DMS79 treated with DMSO at 0.1 percent for 48 hours (cell line): ENCODE measurements at regions not wholly inside any gene's neighbourhood (a gene's known extent, or its start where the extent isn't known, plus 50 kb on each side); places are given as distances from the start of the nearest gene placed in this dataset.
"Not testable (repeated sequence)": the region's sequence is repeated elsewhere in the genome, so short reads cannot be mapped to it uniquely, and the experiment has no call there.

ENCODE experiments used
- DNase-seq: peaks from one replicate; lab custom pipeline; 2025; lab: John Stamatoyannopoulos, UW

GRCh38 chr9:27673641-27674040 is 100.4 kb upstream of the C9orf72 start:
- DNase-seq = no peak

GRCh38 chr9:27675354-27675753 is 102.1 kb upstream of the C9orf72 start:
- no peak for DNase-seq

DNA sequence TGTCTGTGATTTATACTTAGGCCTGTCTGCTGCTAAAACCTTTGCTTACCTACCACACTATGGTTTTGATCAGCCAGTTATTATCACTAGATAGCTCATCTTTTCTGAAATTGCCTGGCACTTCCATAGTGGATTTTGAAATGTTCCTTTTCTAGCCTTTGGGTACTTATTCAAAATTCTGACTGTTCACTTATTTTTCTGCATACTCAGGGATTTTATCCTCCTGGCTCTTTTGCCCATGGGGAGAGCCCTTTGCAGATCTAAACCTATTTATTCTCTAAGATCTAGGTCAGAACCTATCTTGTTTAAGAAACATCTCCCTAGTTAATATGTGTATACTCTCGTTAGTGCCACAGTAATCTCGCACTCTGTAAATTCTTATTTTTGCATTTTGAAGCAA is 103.5 kb upstream of the C9orf72 start:
- no peak for DNase-seq

GRCh38 chr9:27679338-27679737 is 106.1 kb upstream of the C9orf72 start:
- no peak for DNase-seq

DNA sequence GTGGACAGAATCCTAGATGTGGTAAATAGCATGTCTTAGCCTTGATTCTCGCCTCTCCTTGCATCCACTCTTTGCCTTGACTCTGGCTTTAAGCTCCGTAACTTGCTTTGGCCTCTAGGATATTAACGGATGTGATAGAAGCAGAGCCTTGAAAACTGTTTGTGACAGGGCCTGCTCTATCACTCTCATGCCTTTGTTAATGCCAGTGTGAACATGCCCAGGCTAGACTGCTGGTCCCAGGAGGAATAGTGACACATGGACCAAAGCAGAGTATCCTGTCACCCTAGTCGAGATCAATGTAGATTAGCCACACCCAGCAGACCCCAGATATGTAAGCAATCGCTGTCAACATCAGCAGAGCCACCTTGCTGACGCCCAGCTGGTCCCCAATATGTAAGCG is 109.9 kb upstream of the C9orf72 start:
- DNase-seq = no peak

DNA sequence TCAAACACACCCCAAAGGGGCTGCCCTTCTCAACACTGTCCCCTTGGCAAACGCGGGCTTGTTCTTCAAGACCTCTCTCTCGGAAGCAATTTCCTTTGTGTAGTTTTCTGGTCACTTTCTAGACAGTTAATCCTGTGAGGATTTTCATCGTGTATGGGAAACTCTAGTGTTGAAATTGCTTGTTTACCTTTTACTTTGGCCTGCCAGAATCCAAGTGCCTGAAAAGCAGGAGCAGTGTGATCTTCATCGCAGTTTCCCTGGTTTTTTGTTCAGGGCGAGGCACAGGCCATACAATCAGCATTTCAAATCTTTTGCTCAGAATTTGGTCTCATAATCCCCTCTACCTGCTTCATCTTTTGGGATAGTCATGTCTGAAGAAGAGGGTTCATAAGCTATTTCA is 115.7 kb upstream of the C9orf72 start:
- no peak for DNase-seq

DNA sequence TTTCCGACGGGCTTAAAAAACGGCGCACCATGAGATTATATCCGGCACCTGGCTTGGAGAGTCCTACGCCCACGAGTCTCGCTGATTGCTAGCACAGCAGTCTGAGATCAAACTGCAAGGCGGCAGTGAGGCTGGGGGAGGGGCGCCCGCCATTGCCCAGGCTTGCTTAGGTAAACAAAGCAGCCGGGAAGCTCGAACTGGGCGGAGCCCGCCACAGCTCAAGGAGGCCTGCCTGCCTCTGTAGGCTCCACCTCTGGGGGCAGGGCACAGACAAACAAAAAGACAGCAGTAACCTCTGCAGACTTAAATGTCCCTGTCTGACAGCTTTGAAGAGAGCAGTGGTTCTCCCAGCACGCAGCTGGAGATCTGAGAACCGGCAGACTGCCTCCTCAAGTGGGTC is 117.5 kb upstream of the C9orf72 start:
- not testable (repeated sequence) for DNase-seq

DNA sequence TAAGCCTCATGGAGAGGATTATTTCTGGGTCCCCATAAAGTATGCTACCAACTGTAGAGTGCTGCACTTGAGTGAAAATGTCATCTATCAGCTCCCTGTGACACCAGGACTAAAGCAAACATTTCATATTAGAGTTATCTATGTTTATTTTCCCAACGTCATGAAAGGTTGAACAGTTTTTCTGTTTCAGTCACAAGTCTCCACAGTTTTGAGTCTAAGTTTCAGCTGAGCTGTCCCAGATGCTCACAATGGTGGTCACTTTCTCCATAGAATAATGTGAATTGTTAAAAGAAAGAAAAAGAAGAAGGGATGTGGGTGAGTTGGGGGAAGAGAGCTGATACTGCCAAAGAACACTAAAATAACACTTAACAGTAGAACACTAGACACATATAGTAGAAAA is 126.3 kb upstream of the C9orf72 start:
- DNase-seq = no peak

GRCh38 chr9:27701016-27701415 is 127.7 kb upstream of the C9orf72 start:
- DNase-seq = no peak

DNA sequence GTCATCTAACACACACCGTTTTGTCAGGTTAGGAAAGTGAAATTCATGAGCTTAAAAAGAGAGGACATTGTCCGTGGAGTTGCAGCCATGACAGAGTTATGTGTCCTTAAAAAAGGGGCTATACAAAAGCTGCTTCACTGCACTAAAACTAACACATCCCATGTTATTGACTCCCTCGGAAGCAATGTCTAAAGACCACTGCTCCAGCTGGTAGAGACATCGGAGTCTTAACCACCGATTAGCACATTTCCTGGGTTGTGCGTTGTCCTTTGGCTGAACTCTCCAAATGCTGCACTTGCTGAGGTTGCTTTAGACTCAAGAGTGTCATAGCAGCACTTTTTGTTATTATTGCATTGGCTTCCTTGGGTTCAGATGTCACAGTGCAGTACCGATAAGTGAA is 128.3 kb upstream of the C9orf72 start:
- no peak for DNase-seq

GRCh38 chr9:27703216-27703980 is 130.1 kb upstream of the C9orf72 start:
- DNase-seq = no peak

GRCh38 chr9:27711241-27711640 is 138.0 kb upstream of the C9orf72 start:
- DNase-seq = no peak

- no peak for DNase-seq
Observed at GRCh38 chr9:27712806-27713205, 139.5 kb upstream of the C9orf72 start.

GRCh38 chr9:27714388-27714787 is 141.1 kb upstream of the C9orf72 start:
- no peak for DNase-seq

DNA sequence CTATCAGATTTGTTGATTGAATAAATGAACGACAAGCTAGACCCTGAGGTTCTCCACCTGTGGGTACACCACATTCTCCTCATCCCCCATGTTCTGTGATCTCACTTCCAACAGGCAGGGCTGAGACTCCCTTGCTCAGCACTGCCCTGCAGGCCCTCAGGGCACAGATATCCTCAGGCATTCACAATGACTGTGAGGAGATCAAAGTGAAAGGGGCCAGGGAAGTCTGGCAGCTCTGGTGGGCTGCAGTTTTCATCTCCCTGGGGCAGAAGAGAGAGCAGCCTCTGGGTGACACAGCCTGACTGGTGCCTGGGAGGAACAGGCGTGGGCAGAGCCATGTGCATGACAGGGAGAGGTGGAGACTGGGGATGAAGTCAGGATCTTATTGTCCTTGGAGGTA is 142.4 kb upstream of the C9orf72 start:
- no peak for DNase-seq

DNA sequence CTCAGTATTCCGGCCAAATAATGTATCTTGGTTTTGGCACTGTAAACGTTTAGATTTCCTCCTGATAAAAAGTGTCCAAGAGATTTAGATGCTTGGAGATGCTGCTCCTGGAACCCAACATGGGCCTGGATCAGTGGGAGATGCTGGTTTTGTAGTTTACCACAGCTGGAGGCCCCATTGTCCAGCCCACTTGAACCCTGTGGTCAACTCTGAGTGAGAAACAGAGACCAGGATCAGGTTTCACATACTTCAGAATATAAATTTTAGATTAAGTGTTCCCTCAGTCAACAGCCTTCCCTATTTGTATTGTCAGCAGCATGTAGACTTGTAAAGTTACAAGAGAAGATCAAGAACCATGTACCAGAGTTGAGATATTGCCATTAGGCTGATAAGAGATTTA is 144.7 kb upstream of the C9orf72 start:
- DNase-seq = no peak

DNA sequence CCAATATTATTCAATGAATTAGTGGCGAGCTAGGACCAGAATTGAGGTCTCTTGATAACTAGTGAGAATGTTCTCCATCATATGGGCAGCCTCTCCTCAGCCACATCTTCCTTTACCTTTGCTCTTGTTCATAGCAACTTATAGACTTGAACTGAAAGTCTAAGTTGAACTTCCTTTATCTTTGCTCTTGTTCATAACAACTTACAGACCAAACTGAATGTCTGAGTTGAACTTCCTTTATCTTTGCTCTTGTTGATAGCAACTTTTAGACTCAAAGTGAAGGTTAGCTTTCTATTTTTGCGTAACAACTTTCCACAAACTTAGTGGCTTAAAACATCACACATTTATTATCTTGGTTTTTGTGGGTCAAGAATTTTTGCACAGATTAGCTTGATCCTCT is 146.4 kb upstream of the C9orf72 start:
- no peak for DNase-seq

GRCh38 chr9:27722866-27723265 is 149.6 kb upstream of the C9orf72 start:
- DNase-seq = no peak

DNA sequence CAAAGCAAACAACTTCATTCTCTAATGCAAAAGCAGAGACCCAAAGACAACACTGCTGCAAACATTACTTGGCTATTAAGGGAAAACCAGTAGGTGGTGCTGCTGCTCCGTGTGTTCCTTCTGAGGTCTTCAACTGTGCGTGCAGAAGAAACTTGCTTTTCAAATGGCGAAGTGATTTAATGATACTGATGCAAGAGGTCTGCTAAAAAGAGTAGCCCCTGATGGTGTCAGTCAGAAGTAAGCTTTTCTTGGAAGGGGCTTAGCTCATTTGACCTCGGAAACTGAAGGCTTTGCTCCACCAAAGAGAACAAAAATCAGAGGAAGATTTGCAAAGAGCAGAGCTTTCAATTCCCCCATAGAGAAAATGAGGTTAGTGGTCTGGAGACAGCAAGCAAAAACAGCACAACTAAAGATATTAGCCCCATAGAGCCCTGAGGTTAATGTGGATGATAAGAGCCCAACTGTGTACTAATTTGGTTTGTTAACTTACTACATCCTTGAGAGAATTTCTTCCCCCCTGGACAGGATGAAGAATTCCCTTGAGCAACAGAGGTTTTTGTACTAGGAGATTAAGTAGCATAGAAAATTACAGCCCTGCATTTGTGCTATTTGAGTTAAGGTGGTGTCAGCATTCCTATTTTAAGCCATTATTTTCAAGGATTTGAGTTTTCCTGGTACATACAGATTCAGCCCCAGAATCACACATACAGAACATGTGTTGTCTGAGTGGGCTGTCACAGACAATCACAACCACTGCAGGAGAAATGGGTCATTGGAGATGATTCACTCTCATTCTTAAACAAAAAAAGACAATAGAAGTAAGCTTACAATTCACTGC is 153.2 kb upstream of the C9orf72 start:
- DNase-seq = peak; percentile 2

DNA sequence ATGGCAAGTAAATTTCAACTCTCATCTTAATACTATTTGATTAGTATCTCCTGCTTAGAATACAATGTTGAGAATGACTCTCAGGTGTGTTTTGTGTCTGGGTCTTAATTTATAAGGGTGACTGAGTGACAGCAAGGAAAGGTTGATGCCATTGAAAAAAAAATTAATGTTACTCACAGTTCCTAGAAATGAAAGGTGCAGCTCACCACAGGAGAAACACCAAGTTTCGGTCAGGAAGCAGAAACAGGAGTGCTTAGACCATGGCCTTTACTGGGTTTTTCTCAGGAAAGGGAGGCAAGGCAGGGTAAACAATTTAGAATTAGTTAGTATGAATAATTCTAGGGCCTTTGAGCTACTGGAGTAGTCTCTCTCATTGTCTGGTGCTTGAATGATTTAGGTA is 159.2 kb upstream of the C9orf72 start:
- no peak for DNase-seq

- no peak for DNase-seq
Observed at GRCh38 chr9:27743490-27743889, 170.2 kb upstream of the C9orf72 start.

DNA sequence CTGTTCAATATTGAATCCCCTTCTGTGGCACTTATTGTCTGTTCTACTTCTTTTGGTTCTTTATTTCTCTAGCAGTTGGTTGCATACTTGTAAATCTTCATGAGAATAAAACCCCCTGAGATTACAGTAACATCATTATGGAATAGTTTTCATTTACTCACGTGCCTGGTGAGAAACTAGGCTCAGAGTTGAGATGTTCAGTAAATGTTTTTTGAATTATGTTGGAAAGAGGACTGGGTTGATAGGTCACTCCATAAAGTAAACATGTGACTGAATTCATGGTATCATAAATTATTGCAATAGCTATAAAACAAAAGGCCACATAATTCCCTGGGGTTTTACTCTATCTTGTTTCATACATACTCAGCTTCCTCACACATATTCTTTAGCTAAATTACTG is 174.2 kb upstream of the C9orf72 start:
- no peak for DNase-seq

DNA sequence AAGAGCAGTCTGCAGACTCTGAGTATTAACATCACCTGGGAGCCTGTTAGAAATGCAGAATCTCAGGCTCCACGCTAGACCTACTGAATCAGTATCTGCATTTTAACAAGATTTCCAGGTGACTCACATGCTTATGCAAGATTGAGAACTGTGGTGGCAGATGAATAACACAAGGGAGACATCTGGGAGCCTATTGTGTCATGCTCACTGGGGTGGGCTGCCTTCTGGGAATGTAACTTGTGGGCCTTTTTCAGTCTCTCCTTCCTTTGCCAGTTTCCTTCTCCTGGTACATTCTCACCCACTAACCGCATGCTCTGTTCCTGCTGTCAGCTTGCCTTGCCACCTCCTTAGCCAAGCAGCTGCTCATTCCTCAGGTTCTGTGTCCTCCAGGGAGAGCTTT is 176.6 kb upstream of the C9orf72 start:
- DNase-seq = no peak

DNA sequence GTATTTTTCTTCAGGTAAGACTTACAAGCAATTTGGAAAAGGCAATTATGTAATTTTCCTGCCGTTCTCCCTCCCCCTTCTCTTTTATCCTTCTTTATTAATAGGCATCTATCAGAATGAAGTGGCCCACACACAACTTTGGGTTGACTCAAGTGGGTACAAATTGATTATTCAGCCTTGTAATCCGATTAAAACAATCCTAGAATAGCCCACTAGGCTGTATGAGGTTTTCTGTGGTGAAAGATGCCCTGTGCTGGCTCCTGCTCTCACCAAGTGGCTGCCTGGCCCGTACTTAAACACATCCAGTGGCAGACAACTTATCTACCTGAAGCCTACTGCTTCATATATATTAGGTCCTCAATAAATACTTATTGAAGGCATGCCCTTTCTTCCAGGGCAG is 177.3 kb upstream of the C9orf72 start:
- no peak for DNase-seq
